ENCODE measurements at regions not wholly inside any gene's neighbourhood (a gene's known extent, or its start where the extent isn't known, plus 50 kb on each side); places are given as distances from the start of the nearest gene placed in this dataset.

GRCh38 chr3:109640146-109640652 lies 302.9 kb upstream of the DPPA4 start:
- H3K27ac Mint-ChIP-seq: no peak overlapping the region
- no peak overlapping the region for H3K4me3 Mint-ChIP-seq
- ATAC-seq (ENCODE audit: low read depth): no peak
- H3K4me1 Mint-ChIP-seq: no peaks in the 10 kb centered on the region
- intact Hi-C loops (cut with micrococcal nuclease): no loop called here
- ChIA-PET CTCF (no interaction called here), POLR2A (no interaction called here)
- H3K27me3 Mint-ChIP-seq: no peaks in the 10 kb centered on the region
- no peak for TF ChIP-seq CTCF (IDR thresholded peaks at IDR 0.05)
- H3K36me3 Mint-ChIP-seq (ENCODE audit: low read depth): no peaks in the 10 kb centered on the region
- no peak for DNase-seq
- no peaks in the 10 kb centered on the region for H3K9me3 Mint-ChIP-seq

GRCh38 chr3:109642025-109642424 lies 304.7 kb upstream of the DPPA4 start:
- DNase-seq: no peak
- no peak for ATAC-seq (ENCODE audit: low read depth)
- ChIA-PET CTCF (no interaction called here), POLR2A (no interaction called here)
- TF ChIP-seq CTCF (IDR thresholded peaks at IDR 0.05): no peak
- Mint-ChIP-seq H3K27ac (no peak overlapping the region), H3K36me3 (ENCODE audit: low read depth) (no peaks in the 10 kb centered on the region), H3K4me3 (no peak overlapping the region), H3K4me1 (no peaks in the 10 kb centered on the region), H3K27me3 (no peaks in the 10 kb centered on the region), H3K9me3 (no peaks in the 10 kb centered on the region)
- intact Hi-C loops (cut with micrococcal nuclease): no loop called here

- Mint-ChIP-seq H3K27ac (no peak overlapping the region), H3K4me3 (no peak overlapping the region), H3K9me3 (no peaks in the 10 kb centered on the region), H3K4me1 (no peaks in the 10 kb centered on the region), H3K36me3 (ENCODE audit: low read depth) (no peaks in the 10 kb centered on the region), H3K27me3 (no peaks in the 10 kb centered on the region)
- DNase-seq (no peak), ATAC-seq (ENCODE audit: low read depth) (no peak)
- ChIA-PET POLR2A (no interaction called here), CTCF (no interaction called here)
- TF ChIP-seq CTCF (IDR thresholded peaks at IDR 0.05): no peak
- intact Hi-C loops (cut with micrococcal nuclease): no loop called here
Observed at GRCh38 chr3:109643590-109643989, 306.2 kb upstream of the DPPA4 start.

- Mint-ChIP-seq H3K36me3 (ENCODE audit: low read depth) (no peaks in the 10 kb centered on the region), H3K4me3 (no peak overlapping the region), H3K27ac (no peak overlapping the region), H3K4me1 (no peaks in the 10 kb centered on the region), H3K27me3 (no peaks in the 10 kb centered on the region), H3K9me3 (peaks cover 2% of the 10 kb centered on the region)
- intact Hi-C loops (cut with micrococcal nuclease): no loop called here
- DNase-seq: no peak
- TF ChIP-seq CTCF (IDR thresholded peaks at IDR 0.05): no peak
- POLR2A ChIA-PET: no interaction called here
- CTCF ChIA-PET: no interaction called here
- no peak for ATAC-seq (ENCODE audit: low read depth)
Observed at GRCh38 chr3:109644332-109644731, 307.0 kb upstream of the DPPA4 start.

- no peaks in the 10 kb centered on the region for H3K36me3 Mint-ChIP-seq (ENCODE audit: low read depth)
- intact Hi-C loops (cut with micrococcal nuclease): no loop called here
- no peak overlapping the region for H3K27ac Mint-ChIP-seq
- DNase-seq (no peak), ATAC-seq (ENCODE audit: low read depth) (no peak)
- H3K9me3 Mint-ChIP-seq: peaks cover 2% of the 10 kb centered on the region
- POLR2A ChIA-PET: no interaction called here
- no peaks in the 10 kb centered on the region for H3K4me1 Mint-ChIP-seq
- no peak for TF ChIP-seq CTCF (IDR thresholded peaks at IDR 0.05)
- H3K27me3 Mint-ChIP-seq: no peaks in the 10 kb centered on the region
- H3K4me3 Mint-ChIP-seq: no peak overlapping the region
- CTCF ChIA-PET: no interaction called here
Observed at GRCh38 chr3:109644746-109645145, 307.4 kb upstream of the DPPA4 start.

Measured in activated B cell treated with CpG ODN at 0.5 μM for 24 hours (primary cell).